ENCODE measurements at regions not wholly inside any gene's neighbourhood (a gene's known extent, or its start where the extent isn't known, plus 50 kb on each side); places are given as distances from the start of the nearest gene placed in this dataset.

DNA sequence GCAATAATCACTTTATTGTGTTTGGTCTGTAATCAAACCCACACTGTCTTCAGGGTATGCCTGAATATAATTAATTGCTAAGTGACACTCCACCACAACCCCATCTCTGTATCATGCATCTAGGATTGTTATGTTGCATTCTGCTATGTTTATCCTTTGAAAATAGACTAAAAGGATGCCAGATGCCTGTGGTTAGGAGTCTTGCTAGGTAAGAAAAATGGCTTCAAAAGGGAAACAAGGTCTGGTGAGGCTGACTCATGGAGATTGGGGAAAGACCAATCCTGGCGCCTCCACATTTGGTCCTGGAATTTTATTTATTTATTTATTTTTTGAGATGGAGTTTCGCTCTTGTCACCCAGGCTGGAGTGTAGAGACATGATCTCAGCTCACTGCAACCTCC lies 360.5 kb upstream of the SLC7A11 start:
- no peaks in the 10 kb centered on the region for H3K36me3 Mint-ChIP-seq (ENCODE audit: insufficient read depth)
- TF ChIP-seq, protein P1, sequence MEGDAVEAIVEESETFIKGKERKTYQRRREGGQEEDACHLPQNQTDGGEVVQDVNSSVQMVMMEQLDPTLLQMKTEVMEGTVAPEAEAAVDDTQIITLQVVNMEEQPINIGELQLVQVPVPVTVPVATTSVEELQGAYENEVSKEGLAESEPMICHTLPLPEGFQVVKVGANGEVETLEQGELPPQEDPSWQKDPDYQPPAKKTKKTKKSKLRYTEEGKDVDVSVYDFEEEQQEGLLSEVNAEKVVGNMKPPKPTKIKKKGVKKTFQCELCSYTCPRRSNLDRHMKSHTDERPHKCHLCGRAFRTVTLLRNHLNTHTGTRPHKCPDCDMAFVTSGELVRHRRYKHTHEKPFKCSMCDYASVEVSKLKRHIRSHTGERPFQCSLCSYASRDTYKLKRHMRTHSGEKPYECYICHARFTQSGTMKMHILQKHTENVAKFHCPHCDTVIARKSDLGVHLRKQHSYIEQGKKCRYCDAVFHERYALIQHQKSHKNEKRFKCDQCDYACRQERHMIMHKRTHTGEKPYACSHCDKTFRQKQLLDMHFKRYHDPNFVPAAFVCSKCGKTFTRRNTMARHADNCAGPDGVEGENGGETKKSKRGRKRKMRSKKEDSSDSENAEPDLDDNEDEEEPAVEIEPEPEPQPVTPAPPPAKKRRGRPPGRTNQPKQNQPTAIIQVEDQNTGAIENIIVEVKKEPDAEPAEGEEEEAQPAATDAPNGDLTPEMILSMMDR (IDR thresholded peaks at IDR 0.05; ENCODE audit: unreplicated experiment): no peak

GRCh38 chr4:138599965-138600364 lies 357.8 kb upstream of the SLC7A11 start:
- no peaks in the 10 kb centered on the region for H3K36me3 Mint-ChIP-seq (ENCODE audit: insufficient read depth)
- H3K27me3 Mint-ChIP-seq: no peaks in the 10 kb centered on the region
- H3K27ac Mint-ChIP-seq: no peak overlapping the region
- H3K4me1 Mint-ChIP-seq (ENCODE audit: low read depth): peaks cover 6% of the 10 kb centered on the region
- peaks cover 10% of the 10 kb centered on the region for H3K9me3 Mint-ChIP-seq (ENCODE audit: low read depth)
- TF ChIP-seq, protein P1 (IDR thresholded peaks at IDR 0.05; ENCODE audit: unreplicated experiment): no peak
- H3K4me3 Mint-ChIP-seq (ENCODE audit: low read depth): no peak overlapping the region
- no peak for DNase-seq (ENCODE audit: low spot score, unreplicated experiment)

More for the DNA sequence above, 360.5 kb upstream of the SLC7A11 start:
- Mint-ChIP-seq H3K27ac (no peak overlapping the region), H3K9me3 (ENCODE audit: low read depth) (peaks cover 10% of the 10 kb centered on the region), H3K4me3 (ENCODE audit: low read depth) (no peak overlapping the region), H3K4me1 (ENCODE audit: low read depth) (peaks cover 1% of the 10 kb centered on the region), H3K27me3 (no peaks in the 10 kb centered on the region)
- no peak for DNase-seq (ENCODE audit: low spot score, unreplicated experiment)

DNA sequence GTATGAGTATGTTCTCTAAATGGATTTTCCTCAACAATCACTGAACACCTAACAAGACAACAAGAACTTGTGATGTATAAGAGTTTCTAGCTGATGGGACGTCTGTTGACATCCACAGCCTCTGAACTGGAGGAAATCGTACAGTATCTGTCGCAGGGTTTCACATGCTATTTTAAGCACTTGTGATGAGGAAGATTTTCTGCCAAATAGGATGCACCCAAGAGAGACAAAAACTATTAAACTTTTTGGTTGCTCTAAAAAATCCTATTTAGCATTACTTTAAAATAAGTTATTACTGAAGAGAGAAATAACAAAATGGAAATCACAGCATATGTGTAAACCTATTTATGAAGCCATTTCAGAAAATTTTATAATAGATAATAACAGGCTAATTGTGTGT lies 356.1 kb upstream of the SLC7A11 start:
- no peak for DNase-seq (ENCODE audit: low spot score, unreplicated experiment)
- no peak overlapping the region for H3K27ac Mint-ChIP-seq
- peaks cover 10% of the 10 kb centered on the region for H3K9me3 Mint-ChIP-seq (ENCODE audit: low read depth)
- no peaks in the 10 kb centered on the region for H3K36me3 Mint-ChIP-seq (ENCODE audit: insufficient read depth)
- TF ChIP-seq, protein P1 (IDR thresholded peaks at IDR 0.05; ENCODE audit: unreplicated experiment): no peak
- no peak overlapping the region for H3K4me3 Mint-ChIP-seq (ENCODE audit: low read depth)
- no peaks in the 10 kb centered on the region for H3K27me3 Mint-ChIP-seq
- peaks cover 6% of the 10 kb centered on the region for H3K4me1 Mint-ChIP-seq (ENCODE audit: low read depth)

- H3K36me3 Mint-ChIP-seq (ENCODE audit: insufficient read depth): no peaks in the 10 kb centered on the region
- peaks cover 7% of the 10 kb centered on the region for H3K9me3 Mint-ChIP-seq (ENCODE audit: low read depth)
- H3K27ac Mint-ChIP-seq: no peak overlapping the region
- no peak overlapping the region for H3K4me3 Mint-ChIP-seq (ENCODE audit: low read depth)
- H3K4me1 Mint-ChIP-seq (ENCODE audit: low read depth): peaks cover 6% of the 10 kb centered on the region
- DNase-seq (ENCODE audit: low spot score, unreplicated experiment): no peak
- TF ChIP-seq, protein P1 (IDR thresholded peaks at IDR 0.05; ENCODE audit: unreplicated experiment): no peak
- no peaks in the 10 kb centered on the region for H3K27me3 Mint-ChIP-seq
These were observed 354.7 kb upstream of the SLC7A11 start for GRCh38 chr4:138596896-138597295.

DNA sequence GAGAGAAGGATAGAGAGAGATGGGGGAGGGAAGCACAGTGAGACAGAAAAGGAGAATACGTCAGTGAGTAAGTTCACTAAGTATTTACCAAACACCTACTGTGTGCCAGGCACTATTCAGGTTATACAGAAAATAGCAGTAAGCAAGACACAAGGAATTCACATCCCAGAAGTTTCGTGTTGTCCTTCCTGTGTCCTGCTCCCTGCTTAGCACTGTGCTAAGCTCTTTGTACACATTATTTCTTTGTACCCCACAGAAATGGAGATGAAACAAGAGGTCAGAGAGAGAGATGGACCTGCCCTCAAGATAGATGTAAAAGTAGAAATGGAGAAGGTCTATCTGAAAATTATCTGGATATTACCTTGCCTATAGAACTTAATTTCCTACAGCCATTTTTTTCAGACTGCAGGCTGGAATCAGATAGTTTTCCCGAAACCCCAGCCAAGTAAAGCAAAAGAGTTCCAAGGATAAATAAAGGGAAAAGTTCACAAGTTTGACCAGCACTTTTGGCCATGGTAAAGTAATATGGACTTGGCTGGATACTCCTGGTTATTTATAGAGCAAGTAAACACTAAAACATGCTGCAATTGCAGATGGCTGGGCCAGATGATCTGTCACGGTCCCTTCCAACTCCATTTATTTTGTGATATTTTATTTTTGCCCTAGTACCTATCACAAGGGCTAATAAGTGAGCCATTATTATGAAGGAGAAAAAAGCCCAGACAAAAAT lies 353.7 kb upstream of the SLC7A11 start:
- Mint-ChIP-seq H3K4me1 (ENCODE audit: low read depth) (peaks cover 6% of the 10 kb centered on the region), H3K27me3 (no peaks in the 10 kb centered on the region), H3K36me3 (ENCODE audit: insufficient read depth) (no peaks in the 10 kb centered on the region), H3K27ac (no peak overlapping the region), H3K9me3 (ENCODE audit: low read depth) (no peaks in the 10 kb centered on the region), H3K4me3 (ENCODE audit: low read depth) (no peak overlapping the region)
- DNase-seq (ENCODE audit: low spot score, unreplicated experiment): no peak
- TF ChIP-seq, protein P1 (IDR thresholded peaks at IDR 0.05; ENCODE audit: unreplicated experiment): no peak

Measured in progenitor cell of endocrine pancreas (in vitro differentiated cells).